ENCODE measurements at regions not wholly inside any gene's neighbourhood (a gene's known extent, or its start where the extent isn't known, plus 50 kb on each side); places are given as distances from the start of the nearest gene placed in this dataset.
"Not testable (repeated sequence)": the region's sequence is repeated elsewhere in the genome, so short reads cannot be mapped to it uniquely, and the experiment has no call there.

DNA sequence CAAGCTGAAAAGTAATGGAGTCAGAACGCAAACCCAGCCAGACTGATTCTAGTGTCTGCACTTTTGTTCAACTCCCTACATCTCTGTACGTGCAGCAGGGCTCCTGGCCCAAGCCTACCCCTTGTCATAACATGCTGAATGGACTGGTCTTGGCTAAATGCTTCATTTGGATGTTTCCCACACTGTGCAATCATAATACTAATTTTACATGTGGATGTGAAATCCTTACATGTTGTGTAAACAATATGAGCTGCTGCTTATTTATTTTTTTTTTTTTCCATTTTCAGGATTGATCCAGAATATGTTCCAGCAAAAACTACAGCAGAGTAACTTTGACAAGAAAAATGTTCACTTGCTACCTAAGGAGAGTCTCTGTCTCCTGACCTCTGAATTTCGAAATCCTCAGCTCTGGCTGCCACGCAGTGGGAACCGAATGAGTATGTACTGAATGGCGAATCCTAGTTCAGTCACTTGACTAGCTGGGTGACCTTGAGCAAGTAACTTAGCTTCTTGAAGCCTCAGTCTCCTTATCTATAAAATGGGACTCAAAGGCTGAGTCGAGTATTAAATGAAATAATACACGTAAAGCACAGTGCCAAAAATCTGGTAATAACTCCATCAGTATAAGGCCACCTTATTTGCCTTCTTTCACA lies 133.4 kb downstream of the EHF start:
- DNase-seq (ENCODE audit: low spot score) = no peak

DNA sequence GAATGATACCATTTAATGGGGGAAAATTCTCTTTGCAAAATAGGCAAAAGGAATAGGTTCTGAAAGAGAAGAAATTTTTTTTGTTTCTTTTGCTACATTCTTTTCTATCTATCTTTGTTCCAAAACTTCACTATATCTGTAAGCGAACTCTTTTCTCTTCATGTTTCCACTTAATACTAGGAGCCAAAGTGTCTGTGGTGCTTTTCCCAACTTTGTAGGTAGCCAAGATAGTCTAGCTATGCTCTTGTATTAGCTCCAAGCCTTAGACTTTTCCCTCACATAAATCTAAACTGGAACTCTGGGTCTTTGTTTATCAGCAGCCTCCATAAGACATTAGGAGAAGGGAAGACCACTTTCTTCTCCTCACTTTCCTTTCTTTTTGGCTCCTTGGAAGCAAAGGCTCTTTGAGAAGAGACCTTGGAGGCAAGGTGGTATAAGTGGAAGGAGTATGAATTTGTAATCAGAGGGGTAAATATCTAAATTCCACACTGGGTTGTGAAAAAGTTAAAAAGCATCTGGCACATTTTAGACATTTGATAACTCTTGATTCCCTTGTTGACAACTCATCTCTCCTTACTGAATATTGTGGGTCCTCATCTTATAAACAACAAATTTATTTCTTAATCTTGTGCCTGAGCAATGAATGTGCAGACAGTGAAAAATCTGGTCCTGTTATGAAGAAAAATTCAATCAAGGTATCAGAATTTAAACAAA lies 130.0 kb downstream of the EHF start:
- no peak for DNase-seq (ENCODE audit: low spot score)

DNA sequence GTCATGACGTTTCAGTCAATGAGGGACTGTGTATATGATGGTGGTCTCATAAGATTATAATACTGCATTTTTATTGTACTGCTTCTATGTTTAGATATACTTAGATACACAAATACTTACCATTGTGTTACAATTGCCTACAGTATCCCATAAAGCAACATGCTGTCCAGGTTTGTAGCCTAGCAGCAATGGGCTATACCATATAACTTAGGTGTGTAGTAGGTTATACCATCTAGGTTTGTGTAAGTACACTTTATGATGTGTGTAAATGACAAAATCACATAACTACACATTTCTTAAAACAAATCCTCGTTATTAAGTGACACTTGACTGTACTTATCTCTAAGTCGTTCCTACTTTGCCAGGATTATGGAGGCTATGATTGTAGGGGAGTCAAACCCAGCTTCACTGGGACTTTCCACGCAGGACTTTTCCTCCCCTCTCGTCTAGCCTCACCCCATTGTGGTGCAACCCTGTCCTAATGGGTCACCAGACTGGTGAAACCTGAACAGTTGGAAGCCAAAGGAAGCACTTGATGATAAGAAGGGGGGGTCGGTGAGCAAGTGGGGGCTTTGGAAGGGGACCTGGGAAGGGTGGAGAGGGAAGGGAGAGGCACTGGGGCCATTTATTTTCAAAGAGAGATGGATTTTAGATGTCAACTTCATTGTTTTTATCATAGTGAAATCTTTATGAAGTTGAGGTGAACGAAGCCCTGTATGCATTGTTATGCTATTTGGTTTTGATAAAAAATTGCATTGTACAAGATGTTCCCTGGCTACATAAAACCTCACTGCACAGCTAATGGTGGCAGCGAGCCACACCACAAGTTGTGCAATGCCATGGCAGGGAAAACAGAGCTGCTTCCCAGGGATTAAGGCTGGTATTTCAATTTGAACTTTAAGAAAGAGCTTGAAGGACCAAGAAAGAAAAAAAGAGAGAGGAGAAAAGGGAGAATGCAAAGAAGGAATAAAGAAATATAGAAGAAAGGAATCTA lies 129.1 kb downstream of the EHF start:
- peak; percentile 75 for DNase-seq (ENCODE audit: low spot score)

DNA sequence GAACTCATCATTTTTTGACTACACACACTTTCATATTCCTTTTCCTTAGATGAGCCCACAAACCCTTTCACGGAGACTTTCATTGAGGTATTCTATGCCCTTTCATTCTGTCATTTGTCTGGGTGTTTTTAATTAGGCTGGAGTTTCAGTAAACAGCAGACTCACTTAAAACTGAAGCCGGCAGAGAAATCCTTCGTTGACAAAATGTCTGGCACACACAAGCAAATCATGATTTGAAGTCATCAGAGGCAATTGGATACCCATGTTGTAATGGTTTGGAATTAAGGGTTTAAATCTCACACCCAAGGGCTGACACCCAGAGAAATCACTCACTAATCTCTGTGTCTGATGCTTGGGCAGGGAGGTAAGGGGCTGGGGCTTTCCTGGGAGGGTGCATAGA lies 127.1 kb downstream of the EHF start:
- DNase-seq (ENCODE audit: low spot score) = no peak

DNA sequence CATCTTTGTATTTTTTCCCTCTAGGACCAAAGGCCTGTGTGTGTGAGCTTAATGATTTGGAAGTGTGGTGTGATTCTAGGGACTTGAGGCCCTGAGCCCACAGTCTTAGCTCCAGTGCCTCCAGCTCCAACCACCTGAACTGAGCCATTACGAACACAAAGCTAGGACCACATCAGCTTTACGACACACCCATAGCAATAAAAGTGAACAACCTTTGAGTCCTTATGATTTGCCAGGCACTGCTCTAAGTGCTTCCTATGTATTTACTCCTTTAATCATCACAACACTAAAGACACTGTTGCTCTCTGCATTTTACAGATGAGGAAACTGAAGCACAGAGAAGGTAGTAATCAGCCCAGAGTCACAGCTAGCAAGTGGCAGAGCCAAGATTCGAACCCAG lies 126.4 kb downstream of the EHF start:
- no peak for DNase-seq (ENCODE audit: low spot score)

DNA sequence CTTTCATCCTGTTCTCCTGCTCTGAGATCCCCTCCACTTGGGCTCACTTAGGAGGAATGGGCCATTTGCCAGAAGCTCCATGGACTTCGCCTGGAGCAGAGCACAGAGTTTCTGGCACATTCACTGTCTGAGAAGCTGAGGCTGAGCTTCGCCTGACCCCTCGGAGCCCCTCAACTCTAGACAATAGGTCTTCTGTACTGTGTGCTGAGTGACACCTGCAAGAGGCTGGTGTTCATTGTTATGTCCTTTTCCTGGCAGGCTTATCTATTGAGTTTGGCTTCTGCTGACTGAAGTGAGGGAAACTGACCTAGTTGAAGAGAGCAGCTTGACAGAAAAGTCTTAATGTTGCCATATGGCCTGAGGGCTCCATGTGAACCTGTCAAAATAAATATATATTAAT lies 124.3 kb downstream of the EHF start:
- no peak for DNase-seq (ENCODE audit: low spot score)

DNA sequence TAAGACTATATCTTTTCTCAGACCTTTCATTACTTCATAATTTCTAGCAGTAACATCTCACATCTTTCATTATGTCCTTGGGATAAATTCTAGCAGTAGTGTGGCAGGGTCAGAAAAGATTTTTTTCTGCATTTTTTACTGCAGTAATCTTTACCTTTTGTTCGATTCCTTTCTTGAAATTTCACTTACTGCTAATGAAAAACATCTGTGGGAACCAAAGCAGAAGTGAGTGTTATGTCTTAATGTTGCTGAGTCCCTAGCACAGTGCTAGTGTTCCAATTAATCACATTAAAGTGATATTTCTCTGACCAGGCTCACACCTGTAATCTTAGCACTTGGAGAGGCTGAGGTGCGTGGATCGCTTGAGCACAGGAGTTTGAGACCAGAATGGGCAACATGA lies 123.6 kb downstream of the EHF start:
- no peak for DNase-seq (ENCODE audit: low spot score)

DNA sequence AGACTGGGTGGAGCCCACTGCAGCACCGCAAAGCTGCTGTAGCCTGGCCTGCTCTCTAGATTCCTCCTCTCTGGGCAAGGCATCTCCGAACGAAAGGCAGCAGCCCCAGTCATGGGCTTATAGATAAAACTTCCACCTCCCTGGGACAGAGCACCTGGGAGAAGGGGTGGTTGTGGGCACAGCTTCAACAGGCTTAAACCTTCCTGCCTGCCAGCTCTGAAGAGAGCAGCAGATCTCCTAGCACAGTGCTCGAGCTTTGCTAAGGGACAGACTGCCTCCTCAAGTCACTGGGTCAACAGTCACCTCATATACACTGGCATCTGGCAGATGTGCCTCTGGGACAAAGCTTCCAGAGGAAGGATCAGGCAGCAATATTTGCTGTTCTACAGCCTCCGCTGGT lies 117.3 kb downstream of the EHF start:
- DNase-seq (ENCODE audit: low spot score) = no peak

DNA sequence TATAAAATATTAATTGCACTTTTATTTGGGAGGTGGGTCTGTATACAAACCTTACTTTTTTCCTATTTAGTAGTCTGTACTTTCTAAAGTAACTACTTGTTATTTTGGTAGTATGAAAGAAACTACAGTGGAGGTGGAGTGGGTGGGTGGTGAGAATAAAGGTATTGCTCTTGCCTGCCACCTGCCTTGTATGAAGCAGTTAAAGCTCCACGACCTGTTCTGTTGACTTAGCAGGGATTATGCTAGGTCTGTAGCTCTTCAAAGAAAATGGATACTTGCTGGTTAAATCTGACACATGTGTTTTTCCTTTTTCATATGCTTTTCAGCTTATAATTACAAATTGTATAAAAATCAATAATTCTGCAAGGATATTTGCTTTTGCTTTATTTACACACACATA lies 111.9 kb downstream of the EHF start:
- DNase-seq (ENCODE audit: low spot score) = no peak

DNA sequence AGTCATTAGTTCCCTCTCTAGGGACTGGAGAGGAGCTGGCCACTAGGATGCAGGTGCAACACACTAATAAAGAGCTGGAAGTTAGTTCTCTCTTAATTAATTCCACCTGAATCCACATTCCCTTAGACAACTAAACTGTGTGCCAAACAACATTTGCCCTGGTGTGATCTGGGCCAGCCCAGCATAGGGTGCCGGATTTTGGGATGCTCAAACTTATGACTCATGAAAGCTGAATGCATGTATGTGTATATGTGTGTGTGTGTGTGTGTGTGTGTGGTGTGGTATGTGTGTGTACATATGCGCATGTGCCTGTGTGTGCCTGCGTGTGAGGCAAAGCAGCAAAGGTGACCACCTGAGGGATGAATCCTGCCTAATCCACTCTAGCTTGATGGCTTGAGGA lies 110.7 kb downstream of the EHF start:
- DNase-seq (ENCODE audit: low spot score) = no peak

DNA sequence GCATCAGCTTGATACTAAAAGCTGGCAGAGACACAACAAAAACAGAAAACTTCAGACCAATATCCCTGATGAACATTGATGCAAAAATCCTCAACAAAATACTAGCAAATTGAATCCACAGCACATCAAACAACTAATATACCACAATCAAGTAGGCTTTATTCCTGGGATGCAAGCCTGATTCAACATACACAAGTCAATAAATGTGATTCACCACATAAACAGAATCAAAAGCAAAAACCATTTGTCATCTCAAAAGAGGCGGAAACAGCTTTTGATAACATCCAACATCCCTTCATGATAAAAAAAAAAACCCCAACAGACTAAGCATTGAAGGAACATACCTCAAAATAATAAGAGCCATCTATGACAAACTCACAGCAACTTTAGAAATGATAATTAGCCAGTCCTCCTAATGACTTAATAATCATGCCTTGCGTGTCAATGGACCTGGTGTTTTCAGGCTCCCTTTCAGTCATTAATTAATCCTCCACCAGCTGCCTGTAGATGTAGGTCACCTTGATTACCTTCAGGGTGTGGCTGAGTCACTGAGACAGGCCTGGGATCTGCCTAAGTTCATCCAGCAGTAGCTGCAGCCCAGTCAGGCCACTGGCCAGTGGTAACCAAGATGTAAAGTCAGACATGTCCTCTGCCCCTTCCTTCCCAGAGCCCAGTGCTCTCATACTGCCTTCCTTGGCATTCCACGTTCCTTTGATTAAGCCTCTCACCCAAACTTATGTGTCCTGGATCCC lies 109.8 kb downstream of the EHF start:
- DNase-seq (ENCODE audit: low spot score) = no peak

DNA sequence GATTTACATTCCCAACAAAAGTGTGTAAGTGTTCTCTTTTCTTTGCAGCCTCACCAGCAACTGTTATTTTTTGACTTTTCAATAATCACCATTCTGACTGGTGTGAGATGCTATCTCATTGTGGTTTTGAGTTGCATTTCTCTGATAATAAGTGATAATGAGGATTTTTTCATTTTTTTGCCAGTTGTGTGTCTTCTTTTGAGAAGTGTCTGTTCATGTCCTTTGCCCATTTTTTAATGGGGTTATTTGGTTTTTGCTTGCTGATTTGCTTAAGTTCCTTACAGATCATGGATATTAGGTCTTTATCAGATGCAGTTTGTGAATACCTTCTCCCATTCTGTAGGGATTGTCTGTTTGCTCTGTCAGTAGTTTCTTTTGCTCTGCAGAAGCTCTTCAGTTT lies 107.7 kb downstream of the EHF start:
- no peak for DNase-seq (ENCODE audit: low spot score)

DNA sequence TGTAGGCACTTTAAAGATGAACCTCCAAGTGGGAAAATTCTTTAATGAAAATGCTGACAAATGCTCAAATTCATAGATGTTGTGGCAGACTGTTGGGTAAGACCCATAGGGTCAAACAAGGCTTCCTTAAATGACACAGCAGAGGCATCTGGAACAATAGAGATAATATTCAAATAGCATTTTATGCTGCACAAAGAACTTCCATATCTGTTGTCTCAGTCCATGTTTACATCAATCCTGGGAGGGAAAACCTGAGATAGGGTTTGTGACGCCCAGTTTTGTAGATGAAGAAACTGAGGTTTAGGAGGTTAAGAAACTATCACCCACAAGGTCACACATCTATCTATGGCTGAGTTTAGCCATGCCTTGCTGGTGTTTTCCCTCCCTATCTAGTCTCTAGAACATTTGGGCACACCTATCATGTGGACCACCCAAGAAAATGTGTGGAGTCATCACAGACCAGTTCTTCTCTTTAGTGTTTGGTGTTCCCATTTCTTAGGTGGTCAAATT lies 106.4 kb downstream of the EHF start:
- DNase-seq (ENCODE audit: low spot score) = no peak

DNA sequence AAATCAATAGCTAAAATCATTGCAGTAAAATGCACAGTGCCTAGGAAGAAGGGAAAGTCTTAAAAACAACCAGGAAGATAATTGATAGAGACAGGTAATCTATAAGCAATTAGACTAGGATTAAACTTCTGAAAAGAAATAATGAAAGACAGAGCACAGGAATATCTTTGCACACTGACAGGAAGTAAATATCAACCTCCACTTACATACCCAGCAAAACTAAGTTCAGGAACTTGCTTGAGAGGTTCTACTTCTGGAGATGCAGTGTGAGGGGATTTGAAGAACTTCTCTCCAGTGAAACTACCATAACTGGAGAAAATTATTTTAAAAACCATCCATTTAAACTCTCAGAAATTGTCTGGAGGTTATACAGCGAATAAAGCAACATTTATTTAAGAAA lies 104.1 kb downstream of the EHF start:
- DNase-seq (ENCODE audit: low spot score) = no peak

DNA sequence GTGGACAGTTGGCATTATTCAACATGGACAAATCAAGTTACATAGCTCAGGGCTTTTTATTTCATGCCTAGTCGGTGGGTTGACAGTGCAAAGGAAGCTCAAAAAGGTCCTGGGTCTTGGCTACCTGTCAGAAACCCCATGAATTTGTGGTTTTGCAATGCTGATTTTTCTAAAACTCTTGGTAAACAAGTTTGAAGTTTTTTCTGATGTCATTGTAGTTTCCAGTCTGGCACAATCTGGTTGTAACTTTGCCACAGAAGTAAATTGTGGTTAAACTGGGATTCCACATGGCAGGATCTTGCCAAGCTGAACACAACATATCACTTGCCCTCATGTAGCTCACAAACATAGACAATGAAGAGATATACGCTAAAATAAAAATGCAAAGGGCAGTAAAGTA lies 100.8 kb downstream of the EHF start:
- DNase-seq (ENCODE audit: low spot score) = no peak

DNA sequence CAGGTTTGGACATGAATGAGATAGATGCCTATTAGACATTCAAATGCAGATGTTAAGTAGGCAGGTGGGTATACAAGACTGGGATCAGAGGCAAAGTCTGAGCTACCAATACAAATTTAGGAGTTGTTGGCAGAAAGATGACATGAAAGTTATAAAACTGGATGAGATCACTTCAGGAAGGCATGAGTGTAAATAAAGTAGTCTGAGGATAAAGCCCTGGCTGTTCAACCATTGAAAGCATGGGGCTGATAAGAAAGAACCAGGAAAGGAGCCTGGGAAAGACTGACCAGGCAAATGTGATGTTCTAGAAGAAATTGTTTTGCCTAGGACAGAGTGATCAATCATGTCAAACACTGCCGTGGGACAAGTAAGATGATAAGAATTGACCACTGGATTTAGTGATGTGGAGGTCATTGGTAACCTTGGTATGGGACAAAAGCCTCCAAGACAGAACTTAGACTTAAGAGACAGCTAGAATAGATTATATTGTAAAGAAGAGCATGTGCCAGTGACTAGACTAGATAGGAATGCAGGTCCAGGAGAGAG lies 98.5 kb downstream of the EHF start:
- no peak for DNase-seq (ENCODE audit: low spot score)

DNA sequence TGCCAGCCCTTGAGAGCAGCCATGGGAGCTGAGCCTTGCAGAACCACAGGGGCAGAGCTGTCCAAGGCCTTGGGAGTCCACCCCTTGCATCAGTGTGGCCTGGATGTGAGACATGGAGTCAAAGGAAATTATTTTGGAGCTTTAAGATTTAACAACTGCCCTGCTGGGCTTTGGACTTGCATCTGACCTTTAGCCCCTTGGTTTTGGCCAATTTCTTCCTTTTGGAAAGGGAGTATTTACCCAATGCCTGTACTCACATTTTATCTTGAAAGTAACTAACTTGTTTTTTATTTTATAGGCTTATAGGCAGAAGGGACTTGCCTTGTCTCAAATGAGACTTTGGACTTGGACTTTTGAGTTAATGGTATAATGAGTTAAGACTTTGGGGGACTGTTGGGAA lies 92.7 kb downstream of the EHF start:
- not testable (repeated sequence) for DNase-seq (ENCODE audit: low spot score)

All from A172 (cell line).